ENCODE measurements at regions not wholly inside any gene's neighbourhood (a gene's known extent, or its start where the extent isn't known, plus 50 kb on each side); places are given as distances from the start of the nearest gene placed in this dataset.

DNA sequence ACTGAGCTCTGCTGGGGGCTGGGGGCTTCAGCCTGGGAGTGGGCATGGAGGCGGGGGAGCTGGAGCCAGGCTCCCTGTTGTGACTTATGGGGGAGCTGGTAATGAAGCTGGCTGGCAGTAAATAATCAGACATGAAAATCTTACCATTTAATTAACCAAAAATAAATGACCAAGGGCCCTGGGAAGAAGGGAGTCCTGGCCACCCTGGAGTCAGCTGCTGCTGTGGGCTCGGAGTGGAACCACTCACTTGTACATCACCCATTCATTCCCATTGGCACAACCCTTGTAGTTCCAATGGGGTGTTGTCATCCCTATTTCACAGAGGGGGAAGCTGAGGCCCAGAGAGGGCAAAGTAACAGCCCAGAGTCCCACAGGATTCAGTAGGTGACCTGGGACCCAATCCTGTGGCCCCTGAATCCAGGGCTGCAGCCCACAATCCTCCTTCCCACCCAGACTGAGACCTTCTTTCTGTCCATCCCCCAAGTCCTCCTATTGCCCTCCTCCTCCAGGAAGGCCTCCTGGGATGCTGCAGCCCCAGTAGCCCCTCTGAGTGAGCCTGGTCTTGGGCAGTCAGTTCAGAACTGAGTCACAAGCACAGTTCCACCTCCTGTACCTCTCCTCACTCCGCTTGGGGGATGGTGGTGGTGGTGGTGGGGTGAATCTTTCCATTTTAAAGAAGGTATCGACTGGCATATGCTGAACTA, 259.4 kb upstream of the MVB12B start:
- 60% methylated on average over 3 of the region's 4 CpGs for WGBS (ENCODE audit: insufficient coverage, low coverage, low lambda C conversion rate, missing lambda C conversion rate)
- no peaks in the 10 kb centered on the region for H3K27me3 ChIP-seq
- H3K4me1 ChIP-seq: no peaks in the 10 kb centered on the region
- H3K9me3 ChIP-seq: no peaks in the 10 kb centered on the region
- no peak overlapping the region for H3K27ac ChIP-seq
- TF ChIP-seq POLR2A (IDR thresholded peaks at IDR 0.05): no peak
- TF ChIP-seq, protein P1, sequence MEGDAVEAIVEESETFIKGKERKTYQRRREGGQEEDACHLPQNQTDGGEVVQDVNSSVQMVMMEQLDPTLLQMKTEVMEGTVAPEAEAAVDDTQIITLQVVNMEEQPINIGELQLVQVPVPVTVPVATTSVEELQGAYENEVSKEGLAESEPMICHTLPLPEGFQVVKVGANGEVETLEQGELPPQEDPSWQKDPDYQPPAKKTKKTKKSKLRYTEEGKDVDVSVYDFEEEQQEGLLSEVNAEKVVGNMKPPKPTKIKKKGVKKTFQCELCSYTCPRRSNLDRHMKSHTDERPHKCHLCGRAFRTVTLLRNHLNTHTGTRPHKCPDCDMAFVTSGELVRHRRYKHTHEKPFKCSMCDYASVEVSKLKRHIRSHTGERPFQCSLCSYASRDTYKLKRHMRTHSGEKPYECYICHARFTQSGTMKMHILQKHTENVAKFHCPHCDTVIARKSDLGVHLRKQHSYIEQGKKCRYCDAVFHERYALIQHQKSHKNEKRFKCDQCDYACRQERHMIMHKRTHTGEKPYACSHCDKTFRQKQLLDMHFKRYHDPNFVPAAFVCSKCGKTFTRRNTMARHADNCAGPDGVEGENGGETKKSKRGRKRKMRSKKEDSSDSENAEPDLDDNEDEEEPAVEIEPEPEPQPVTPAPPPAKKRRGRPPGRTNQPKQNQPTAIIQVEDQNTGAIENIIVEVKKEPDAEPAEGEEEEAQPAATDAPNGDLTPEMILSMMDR (IDR thresholded peaks at IDR 0.05): no peak
- H3K36me3 ChIP-seq: no peaks in the 10 kb centered on the region
- ATAC-seq (no peak), DNase-seq (no peak)
- no peak overlapping the region for H3K4me3 ChIP-seq
- intact Hi-C loops (cut with DNase I): no loop called here

GRCh38 chr9:126068534-126069230, 257.9 kb upstream of the MVB12B start:
- intact Hi-C loops (cut with DNase I): no loop called here
- Histone ChIP-seq H3K27ac (no peak overlapping the region), H3K4me1 (no peaks in the 10 kb centered on the region), H3K9me3 (no peaks in the 10 kb centered on the region), H3K4me3 (no peak overlapping the region), H3K36me3 (no peaks in the 10 kb centered on the region), H3K27me3 (no peaks in the 10 kb centered on the region)
- ATAC-seq: no peak
- 84% methylated on average over 9 of the region's 17 CpGs for WGBS (ENCODE audit: insufficient coverage, low coverage, low lambda C conversion rate, missing lambda C conversion rate)
- peak in 1 of 3 donors; percentile 27 for DNase-seq
- TF ChIP-seq POLR2A (IDR thresholded peaks at IDR 0.05): no peak
- TF ChIP-seq, protein P1 (IDR thresholded peaks at IDR 0.05): no peak

DNA sequence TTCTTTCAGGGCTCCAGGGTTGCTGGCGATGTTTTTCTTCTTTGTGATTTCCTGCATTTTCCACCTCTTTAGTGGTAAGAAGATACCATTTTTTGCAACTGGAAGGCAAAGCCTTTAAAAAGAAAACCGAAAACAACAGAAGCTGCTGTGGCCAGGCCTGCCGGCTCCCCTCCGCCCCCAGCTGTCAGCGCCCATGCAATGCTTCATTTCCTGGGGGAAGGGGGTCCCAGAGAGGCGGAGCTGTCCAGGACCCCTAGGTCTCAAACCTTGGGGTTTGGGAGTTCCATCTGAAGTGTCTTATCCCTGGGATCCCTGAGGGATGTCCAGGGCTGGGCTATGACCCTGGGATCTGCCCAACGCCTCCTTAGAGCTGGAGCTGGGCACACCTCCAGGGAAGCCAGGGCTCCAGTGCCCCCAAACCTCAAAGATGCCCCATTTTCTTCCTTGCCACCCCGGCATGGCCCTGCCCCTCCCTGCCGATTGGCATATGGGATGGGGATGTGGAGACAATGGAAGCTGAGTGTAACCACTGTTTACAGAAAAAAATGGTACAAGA, 257.2 kb upstream of the MVB12B start:
- H3K27me3 ChIP-seq: no peaks in the 10 kb centered on the region
- H3K36me3 ChIP-seq: no peaks in the 10 kb centered on the region
- TF ChIP-seq, protein P1 (IDR thresholded peaks at IDR 0.05): no peak
- TF ChIP-seq POLR2A (IDR thresholded peaks at IDR 0.05): no peak
- no peaks in the 10 kb centered on the region for H3K9me3 ChIP-seq
- no peak overlapping the region for H3K27ac ChIP-seq
- DNase-seq: no peak
- intact Hi-C loops (cut with DNase I): no loop called here
- H3K4me3 ChIP-seq: no peak overlapping the region
- ATAC-seq: no peak
- 54% methylated on average over 9 of the region's 9 CpGs for WGBS (ENCODE audit: insufficient coverage, low coverage, low lambda C conversion rate, missing lambda C conversion rate)
- no peaks in the 10 kb centered on the region for H3K4me1 ChIP-seq

- ATAC-seq (no peak), DNase-seq (peak in 1 of 3 donors; percentile 28)
- no peaks in the 10 kb centered on the region for H3K27me3 ChIP-seq
- intact Hi-C loops (cut with DNase I): no loop called here
- no peaks in the 10 kb centered on the region for H3K4me1 ChIP-seq
- no peak overlapping the region for H3K4me3 ChIP-seq
- H3K36me3 ChIP-seq: no peaks in the 10 kb centered on the region
- H3K27ac ChIP-seq: no peak overlapping the region
- no peak for TF ChIP-seq POLR2A (IDR thresholded peaks at IDR 0.05)
- TF ChIP-seq, protein P1 (IDR thresholded peaks at IDR 0.05): no peak
- no peaks in the 10 kb centered on the region for H3K9me3 ChIP-seq
- WGBS (ENCODE audit: insufficient coverage, low coverage, low lambda C conversion rate, missing lambda C conversion rate): no CpG with 5 or more reads among the region's 15 CpGs
Observed at GRCh38 chr9:126070058-126070655, 256.5 kb upstream of the MVB12B start.

All from right lobe of liver (tissue), 6 donors.